22Rv1 (cell line): ENCODE measurements at regions not wholly inside any gene's neighbourhood (a gene's known extent, or its start where the extent isn't known, plus 50 kb on each side); places are given as distances from the start of the nearest gene placed in this dataset.
A peak's percentile ranks its signal among the peaks of the same experiment; 100 is the strongest.

ENCODE experiments used
- H3K27ac ChIP-seq: fragments of 450-650 bp; 2 replicates; pipeline ENCODE4 v1.5.1; 2017
- ZFX ChIP-seq: fragments of 450-650 bp; IDR thresholded peaks from 2 replicates; pipeline ENCODE4 v1.6.1; 2017; ENCODE audit warnings: antibody characterized with exemption, borderline replicate concordance
- TF ChIP-seq, protein P1 (sequence below): fragments of 450-650 bp; IDR thresholded peaks from 2 replicates; pipeline ENCODE4 v1.5.1; 2017; ENCODE audit warnings: mild to moderate bottlenecking

DNA sequence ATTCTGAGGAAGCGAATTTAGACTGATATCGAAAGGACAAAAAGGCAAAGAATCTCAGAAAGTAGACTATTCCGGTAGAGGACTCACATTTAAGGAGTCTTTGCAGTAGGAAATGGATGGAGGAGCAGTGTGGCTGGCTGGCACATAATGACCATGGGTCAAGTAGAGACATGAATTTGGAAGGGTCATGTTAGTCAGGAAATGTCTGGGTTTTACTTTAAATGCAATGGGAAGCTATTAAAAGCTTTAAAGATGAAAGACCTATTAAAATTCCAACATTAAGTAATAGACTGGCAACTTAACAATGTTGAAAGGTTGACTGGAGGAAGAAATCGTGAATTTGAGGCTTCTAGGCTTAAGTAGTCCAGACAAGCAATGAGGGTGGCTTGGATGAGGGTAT is 90.0 kb upstream of the SEMA3C start:
- TF ChIP-seq ZFX = no peak
- TF ChIP-seq, protein P1, sequence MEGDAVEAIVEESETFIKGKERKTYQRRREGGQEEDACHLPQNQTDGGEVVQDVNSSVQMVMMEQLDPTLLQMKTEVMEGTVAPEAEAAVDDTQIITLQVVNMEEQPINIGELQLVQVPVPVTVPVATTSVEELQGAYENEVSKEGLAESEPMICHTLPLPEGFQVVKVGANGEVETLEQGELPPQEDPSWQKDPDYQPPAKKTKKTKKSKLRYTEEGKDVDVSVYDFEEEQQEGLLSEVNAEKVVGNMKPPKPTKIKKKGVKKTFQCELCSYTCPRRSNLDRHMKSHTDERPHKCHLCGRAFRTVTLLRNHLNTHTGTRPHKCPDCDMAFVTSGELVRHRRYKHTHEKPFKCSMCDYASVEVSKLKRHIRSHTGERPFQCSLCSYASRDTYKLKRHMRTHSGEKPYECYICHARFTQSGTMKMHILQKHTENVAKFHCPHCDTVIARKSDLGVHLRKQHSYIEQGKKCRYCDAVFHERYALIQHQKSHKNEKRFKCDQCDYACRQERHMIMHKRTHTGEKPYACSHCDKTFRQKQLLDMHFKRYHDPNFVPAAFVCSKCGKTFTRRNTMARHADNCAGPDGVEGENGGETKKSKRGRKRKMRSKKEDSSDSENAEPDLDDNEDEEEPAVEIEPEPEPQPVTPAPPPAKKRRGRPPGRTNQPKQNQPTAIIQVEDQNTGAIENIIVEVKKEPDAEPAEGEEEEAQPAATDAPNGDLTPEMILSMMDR = no peak

DNA sequence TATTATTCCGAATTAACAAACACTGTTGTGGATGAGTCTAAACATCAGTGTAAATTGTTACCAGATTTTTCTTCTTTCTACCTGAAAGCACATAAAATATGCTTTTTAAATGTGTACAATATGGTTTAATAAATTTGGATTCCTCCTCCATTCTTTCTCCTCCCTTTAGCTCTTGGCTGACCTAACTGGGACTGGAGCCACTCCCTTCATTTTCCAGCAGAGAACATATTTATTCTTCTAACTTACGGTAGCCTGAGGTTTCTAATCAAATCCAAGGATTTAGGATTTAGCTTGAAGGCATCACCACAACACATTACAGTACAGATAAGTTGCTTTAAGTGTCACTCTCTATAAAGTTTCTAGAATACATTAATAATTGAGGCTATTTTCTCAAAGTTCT is 88.2 kb upstream of the SEMA3C start:
- no peak overlapping the region for H3K27ac ChIP-seq
- TF ChIP-seq ZFX = no peak
- TF ChIP-seq, protein P1 = no peak

More for the DNA sequence above, 90.0 kb upstream of the SEMA3C start:
- H3K27ac ChIP-seq = no peak overlapping the region

DNA sequence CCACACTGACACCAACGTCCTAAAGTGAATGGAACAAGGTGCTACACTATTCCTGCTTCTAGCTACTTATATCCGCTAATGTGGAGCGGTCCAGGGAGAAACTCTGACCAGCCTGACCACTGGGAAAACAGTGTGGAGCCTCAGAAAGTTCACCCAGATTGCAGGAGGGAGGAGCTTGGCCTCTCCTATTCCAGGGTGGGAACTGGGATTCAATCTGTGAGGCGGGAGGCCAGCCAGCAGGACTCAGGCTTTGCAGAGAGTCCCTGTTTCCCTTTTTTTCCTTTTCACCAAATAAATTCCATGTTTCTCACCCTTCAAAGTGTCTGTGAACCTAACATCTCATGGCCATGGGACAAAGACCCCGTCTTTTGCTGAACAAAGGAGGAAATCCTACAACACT is 86.4 kb upstream of the SEMA3C start:
- H3K27ac ChIP-seq = no peak overlapping the region

DNA sequence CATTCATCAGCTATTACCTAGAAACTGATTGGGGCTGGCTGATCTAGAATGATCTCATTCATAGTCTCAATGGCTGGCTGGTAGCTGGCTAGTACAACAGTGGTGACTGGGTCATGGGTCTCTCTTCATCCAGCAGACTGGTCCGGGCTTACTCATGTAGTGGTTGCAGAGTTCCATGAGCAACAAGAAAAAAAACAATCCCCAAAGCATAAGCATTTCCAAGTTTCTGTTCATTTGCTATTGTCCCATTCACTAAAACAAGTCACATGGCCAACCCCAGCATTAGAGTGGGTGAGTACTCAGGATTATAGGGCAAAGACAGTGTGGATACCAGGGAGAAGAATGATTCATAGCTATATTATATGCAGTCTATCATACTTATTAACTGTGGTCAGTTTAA is 85.2 kb upstream of the SEMA3C start:
- no peak for TF ChIP-seq ZFX
- H3K27ac ChIP-seq = no peak overlapping the region

More for the DNA sequence above, 86.4 kb upstream of the SEMA3C start:
- TF ChIP-seq, protein P1 = no peak
- no peak for TF ChIP-seq ZFX

DNA sequence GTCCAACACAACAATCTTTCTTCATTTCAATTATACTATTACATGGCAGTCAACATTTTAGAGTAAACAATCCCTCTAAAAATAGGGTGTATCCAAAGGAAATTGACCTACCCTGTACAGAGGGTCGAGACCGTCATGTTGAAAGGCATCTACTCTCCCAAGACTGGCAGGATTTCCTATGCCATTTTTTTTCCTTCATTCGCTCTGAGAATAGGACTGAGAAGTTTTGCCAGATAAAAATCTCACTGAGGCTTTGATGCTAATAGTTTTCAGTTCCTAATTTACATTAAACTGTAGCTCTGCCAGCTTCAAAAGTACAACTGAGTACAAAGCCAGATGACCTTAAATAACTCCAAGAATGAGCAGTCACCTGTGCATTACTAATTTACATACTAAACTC is 84.5 kb upstream of the SEMA3C start:
- no peak for TF ChIP-seq ZFX
- TF ChIP-seq, protein P1 = no peak
- H3K27ac ChIP-seq = no peak overlapping the region

DNA sequence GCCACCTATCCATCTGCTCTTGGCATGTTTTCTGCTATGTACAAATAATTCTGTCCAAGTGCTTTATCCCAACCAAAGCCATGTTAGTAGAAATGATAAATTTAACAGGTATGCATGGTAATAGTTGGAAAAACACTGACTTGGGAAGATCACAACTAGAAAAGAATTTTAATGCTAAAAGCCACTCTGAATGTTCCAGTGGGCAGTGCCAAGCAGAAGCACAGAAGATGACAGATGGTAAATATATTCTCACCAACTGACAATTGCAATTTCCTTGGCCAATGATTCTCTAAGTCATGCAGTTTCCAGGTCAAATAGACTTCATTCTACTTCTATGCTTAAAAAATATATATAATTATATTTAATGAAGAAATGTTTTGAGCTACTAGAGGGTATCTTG is 83.6 kb upstream of the SEMA3C start:
- H3K27ac ChIP-seq = no peak overlapping the region
- TF ChIP-seq, protein P1 = no peak
- TF ChIP-seq ZFX = no peak

DNA sequence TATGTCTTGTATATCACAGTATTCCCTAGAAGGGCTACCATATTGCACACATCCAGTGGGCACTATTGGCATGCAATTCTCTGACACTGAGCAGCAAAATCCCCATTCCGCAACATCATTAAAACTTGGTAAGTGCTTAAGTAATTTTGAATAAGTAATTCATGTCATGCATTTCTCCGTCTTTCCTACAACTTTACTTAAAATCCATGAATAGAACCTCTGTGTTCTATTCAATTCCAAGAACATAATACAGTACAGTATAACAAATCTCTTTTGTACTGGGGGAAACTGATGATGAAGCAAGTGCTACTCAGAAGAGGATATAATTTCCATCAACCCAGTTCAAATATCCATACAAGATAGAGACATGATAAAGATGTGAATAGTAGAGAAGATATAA is 80.9 kb upstream of the SEMA3C start:
- TF ChIP-seq ZFX = no peak
- TF ChIP-seq, protein P1 = no peak
- H3K27ac ChIP-seq = peak overlapping the region; percentile 54

DNA sequence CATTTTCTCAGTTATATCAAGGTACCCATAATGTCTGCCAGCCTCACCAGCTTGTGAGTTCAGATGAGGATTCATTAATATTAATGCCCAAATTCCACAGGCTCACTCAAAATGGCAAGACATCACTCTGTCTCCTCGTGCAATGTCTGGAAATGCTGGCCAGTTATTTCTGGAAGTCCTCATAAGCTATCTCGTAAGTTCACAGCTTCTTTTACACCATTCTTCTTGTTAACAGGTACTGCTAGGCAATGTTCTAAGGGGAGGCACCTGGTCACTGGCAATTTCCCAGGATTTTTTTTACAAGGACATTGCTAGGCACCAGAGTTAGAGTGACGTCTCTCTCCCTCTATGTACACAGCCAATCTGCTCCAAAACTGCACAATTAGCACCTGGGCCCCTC is 80.2 kb upstream of the SEMA3C start:
- H3K27ac ChIP-seq = peak overlapping the region; percentile 54
- no peak for TF ChIP-seq ZFX
- TF ChIP-seq, protein P1 = no peak
